Upper lobe of left lung (tissue), 4 donors: ENCODE measurements at regions not wholly inside any gene's neighbourhood (a gene's known extent, or its start where the extent isn't known, plus 50 kb on each side); places are given as distances from the start of the nearest gene placed in this dataset.

Source experiments
- POLR2AphosphoS5 ChIP-seq, 2 donors: sonication (generic); formaldehyde crosslinking; IDR thresholded peaks; one replicate each; pipeline ENCODE4 v1.5.1; 2017; ENCODE audit warnings: antibody characterized with exemption in 2 of 2
- TF ChIP-seq, protein P1 (sequence below), 6 experiments: fragments of 450-650 bp in 4 of 6; fragments of 200-600 bp in 2 of 6; sonication (generic) in 2 of 6; IDR thresholded peaks; one replicate each; pipeline ENCODE4 v1.5.1; 2016 to 2019; ENCODE audit warnings: antibody characterized with exemption in 6 of 6

- TF ChIP-seq, protein P1, sequence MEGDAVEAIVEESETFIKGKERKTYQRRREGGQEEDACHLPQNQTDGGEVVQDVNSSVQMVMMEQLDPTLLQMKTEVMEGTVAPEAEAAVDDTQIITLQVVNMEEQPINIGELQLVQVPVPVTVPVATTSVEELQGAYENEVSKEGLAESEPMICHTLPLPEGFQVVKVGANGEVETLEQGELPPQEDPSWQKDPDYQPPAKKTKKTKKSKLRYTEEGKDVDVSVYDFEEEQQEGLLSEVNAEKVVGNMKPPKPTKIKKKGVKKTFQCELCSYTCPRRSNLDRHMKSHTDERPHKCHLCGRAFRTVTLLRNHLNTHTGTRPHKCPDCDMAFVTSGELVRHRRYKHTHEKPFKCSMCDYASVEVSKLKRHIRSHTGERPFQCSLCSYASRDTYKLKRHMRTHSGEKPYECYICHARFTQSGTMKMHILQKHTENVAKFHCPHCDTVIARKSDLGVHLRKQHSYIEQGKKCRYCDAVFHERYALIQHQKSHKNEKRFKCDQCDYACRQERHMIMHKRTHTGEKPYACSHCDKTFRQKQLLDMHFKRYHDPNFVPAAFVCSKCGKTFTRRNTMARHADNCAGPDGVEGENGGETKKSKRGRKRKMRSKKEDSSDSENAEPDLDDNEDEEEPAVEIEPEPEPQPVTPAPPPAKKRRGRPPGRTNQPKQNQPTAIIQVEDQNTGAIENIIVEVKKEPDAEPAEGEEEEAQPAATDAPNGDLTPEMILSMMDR (IDR thresholded peaks at IDR 0.05) = no peak
- TF ChIP-seq POLR2AphosphoS5 (IDR thresholded peaks at IDR 0.05) = no peak
These were observed 107.8 kb downstream of the FBXO5 start for GRCh38 chr6:152874846-152875568.
